ENCODE measurements at regions not wholly inside any gene's neighbourhood (a gene's known extent, or its start where the extent isn't known, plus 50 kb on each side); places are given as distances from the start of the nearest gene placed in this dataset.

DNA sequence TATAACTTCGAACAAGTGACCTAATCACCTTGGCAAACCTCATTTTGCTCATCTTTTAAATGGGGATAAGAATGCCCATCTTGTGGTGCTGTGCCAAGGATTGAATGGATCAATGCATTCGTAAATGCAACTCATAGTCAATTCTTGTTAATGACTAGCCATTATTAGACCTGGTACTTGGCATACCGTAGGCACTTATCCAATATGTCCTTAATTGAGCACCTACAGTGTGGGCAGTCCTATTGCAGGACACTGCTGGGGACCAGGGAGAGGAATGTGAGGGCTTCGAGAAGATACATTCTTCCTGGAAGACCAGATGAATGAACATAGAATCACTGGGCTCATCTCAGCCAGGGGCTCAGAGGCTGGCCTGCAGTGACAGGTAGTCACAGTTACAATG is 177.2 kb upstream of the TLE3 start:
- no peak for DNase-seq (ENCODE audit: low read depth)
- no peak overlapping the region for H3K4me3 ChIP-seq (ENCODE audit: low read depth, low read length)
- TF ChIP-seq, protein P1, sequence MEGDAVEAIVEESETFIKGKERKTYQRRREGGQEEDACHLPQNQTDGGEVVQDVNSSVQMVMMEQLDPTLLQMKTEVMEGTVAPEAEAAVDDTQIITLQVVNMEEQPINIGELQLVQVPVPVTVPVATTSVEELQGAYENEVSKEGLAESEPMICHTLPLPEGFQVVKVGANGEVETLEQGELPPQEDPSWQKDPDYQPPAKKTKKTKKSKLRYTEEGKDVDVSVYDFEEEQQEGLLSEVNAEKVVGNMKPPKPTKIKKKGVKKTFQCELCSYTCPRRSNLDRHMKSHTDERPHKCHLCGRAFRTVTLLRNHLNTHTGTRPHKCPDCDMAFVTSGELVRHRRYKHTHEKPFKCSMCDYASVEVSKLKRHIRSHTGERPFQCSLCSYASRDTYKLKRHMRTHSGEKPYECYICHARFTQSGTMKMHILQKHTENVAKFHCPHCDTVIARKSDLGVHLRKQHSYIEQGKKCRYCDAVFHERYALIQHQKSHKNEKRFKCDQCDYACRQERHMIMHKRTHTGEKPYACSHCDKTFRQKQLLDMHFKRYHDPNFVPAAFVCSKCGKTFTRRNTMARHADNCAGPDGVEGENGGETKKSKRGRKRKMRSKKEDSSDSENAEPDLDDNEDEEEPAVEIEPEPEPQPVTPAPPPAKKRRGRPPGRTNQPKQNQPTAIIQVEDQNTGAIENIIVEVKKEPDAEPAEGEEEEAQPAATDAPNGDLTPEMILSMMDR (IDR thresholded peaks at IDR 0.05; ENCODE audit: low read depth, low read length) = no peak
- TF ChIP-seq POLR2A (IDR thresholded peaks at IDR 0.05; ENCODE audit: extremely low read depth, insufficient read length) = no peak
- no peak for TF ChIP-seq MYC (IDR thresholded peaks at IDR 0.05; ENCODE audit: low read depth, low read length)
- TF ChIP-seq, protein P2, sequence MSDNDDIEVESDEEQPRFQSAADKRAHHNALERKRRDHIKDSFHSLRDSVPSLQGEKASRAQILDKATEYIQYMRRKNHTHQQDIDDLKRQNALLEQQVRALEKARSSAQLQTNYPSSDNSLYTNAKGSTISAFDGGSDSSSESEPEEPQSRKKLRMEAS (IDR thresholded peaks at IDR 0.05; ENCODE audit: low read depth, low read length) = no peak

DNA sequence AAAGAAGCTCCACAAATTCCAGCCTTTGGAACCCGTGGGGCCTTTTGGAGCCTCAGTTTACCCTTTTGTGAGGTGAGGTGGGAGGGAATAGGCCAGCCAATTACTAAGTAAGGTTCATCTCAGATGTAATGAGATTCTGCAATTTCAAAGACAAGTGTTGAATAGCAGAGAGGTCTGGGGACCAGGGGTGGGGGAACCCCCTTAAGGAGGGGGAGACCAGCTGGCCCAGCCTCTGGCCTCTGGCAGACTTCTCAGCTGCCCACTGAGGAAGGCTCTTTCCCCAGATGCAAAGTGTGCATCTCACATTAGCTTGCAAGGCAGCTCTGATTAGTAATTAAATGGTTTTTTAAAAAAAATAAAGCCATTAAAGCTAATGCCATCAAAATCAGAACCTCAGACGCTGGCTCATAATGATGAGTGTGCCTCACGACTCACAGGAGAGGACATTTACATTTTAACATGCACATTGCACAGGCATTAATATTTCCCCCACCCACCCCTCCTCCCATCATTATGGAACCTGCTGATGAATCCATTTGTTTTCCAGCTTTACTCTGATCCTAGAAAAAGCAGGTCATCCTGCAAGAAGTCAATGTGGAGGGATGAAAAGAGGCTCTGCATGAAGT is 176.7 kb upstream of the TLE3 start:
- no peak for DNase-seq (ENCODE audit: low read depth)
- H3K4me3 ChIP-seq (ENCODE audit: low read depth, low read length) = no peak overlapping the region
- TF ChIP-seq POLR2A (IDR thresholded peaks at IDR 0.05; ENCODE audit: extremely low read depth, insufficient read length) = no peak

DNA sequence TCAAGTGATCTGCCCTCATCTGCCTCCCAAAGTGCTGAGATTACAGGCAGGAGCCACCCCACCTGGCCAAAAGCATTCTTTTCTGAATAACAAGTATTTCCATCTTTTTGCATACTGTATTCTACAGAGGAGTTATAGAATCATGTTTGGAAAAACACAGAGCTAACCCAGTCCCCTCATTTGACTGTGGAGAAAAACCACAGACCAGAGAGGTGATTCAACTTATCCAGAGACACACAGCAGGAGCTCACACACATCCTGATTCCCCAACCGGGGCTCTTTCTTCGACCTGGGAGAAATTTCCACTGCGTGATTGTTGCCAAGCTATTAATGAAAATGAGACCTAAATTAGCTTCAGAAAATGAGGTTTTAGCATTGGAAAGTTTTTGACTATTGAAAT is 176.1 kb upstream of the TLE3 start:
- DNase-seq (ENCODE audit: low read depth) = no peak
- TF ChIP-seq, protein P1 (IDR thresholded peaks at IDR 0.05; ENCODE audit: low read depth, low read length) = no peak
- no peak for TF ChIP-seq MYC (IDR thresholded peaks at IDR 0.05; ENCODE audit: low read depth, low read length)
- no peak for TF ChIP-seq POLR2A (IDR thresholded peaks at IDR 0.05; ENCODE audit: extremely low read depth, insufficient read length)
- TF ChIP-seq, protein P2 (IDR thresholded peaks at IDR 0.05; ENCODE audit: low read depth, low read length) = no peak
- H3K4me3 ChIP-seq (ENCODE audit: low read depth, low read length) = no peak overlapping the region

DNA sequence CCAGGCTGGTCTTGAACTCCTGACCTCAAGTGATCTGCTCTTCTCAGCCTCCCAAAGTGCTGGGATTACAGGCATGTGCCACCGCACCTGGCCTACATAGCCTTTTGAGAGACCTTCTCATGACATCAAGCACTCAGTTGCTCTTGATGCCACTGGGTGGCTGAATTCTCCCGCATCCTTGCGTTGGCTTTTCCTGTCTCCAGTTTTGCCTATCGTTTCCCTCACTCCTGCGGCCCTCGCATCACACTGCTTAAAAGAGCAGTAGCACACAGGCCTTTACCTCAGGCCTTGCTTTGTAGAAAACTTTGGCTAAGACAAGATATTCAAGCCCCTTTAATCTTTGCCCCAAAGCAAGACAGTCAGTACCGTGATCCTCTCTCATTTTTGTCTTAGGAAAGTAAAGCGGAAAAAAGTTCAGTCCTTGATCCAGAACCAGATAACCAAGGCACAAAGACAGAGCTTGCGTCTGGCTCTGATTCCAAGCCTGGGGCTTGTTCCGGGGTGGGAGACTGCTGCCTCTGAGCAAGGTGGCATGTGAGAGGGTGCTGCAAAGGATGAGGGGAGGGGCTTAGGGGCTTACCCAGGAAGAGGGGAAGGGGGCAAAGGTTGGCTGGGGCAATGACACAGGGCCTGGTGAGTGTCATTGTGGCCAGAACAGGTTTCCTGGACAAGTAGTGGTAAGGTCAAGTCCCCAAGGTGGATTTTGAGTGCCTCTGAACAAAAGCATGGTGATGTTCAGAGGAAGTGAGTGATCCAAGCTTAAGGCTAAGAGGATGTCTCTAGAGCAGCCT is 175.0 kb upstream of the TLE3 start:
- H3K4me3 ChIP-seq (ENCODE audit: low read depth, low read length) = no peak overlapping the region
- TF ChIP-seq MYC (IDR thresholded peaks at IDR 0.05; ENCODE audit: low read depth, low read length) = no peak
- TF ChIP-seq, protein P2 (IDR thresholded peaks at IDR 0.05; ENCODE audit: low read depth, low read length) = no peak
- TF ChIP-seq POLR2A (IDR thresholded peaks at IDR 0.05; ENCODE audit: extremely low read depth, insufficient read length) = no peak
- TF ChIP-seq, protein P1 (IDR thresholded peaks at IDR 0.05; ENCODE audit: low read depth, low read length) = no peak
- no peak for DNase-seq (ENCODE audit: low read depth)

DNA sequence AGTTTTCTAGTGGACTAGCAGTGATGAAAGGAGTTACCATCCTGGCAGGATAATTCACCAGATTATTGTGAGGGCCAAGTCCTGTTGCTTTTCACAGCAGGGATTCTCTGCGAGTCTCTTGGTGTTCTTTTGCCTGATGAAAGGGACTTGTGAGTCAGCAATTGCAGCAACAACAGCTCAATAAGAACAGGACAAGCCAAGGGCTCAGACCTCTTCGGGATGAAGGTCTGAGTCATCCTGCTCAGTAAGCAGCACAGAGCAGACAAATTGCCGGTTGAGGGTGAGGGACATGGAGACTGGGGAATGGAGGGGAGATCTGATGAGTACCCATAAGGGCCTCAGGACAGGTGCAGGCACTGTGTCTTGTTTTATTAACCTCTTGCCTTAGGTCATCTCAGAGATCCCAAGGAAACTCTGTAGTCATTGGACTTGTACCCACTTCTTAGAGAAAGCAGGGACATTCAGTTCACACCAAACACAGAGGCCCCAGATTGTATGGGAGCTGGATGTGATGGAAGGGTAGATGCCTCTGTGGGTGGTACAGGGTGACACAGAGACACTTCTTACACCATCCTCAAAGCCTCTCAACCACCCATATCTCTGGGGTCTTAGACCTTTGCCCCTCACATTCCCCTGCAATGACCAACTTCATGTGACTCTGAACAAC is 173.8 kb upstream of the TLE3 start:
- TF ChIP-seq, protein P1 (IDR thresholded peaks at IDR 0.05; ENCODE audit: low read depth, low read length) = no peak
- TF ChIP-seq POLR2A (IDR thresholded peaks at IDR 0.05; ENCODE audit: extremely low read depth, insufficient read length) = no peak
- 0 out of 2 replicates have a peak, but pooled peaks have one; percentile 27 for TF ChIP-seq MYC (IDR thresholded peaks at IDR 0.05; ENCODE audit: low read depth, low read length)
- peak; percentile 94 for DNase-seq (ENCODE audit: low read depth)

DNA sequence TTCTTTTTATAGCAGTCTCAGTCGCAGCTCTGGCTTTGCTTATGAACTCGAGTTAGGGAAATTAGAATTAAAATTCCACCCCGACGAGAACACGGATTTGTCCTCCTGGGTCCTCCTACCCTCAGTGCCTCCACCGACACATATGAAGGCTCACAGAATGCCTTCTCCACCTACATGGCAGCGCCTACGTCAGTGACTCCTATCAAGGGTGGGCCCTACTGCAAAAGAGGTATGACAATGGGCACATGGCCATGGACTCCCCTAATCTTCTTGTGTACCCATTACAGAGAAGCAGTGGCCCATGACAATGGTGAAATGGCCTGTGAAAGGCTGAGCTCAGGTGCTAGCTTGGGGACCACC is 173.0 kb upstream of the TLE3 start:
- TF ChIP-seq, protein P2 (IDR thresholded peaks at IDR 0.05; ENCODE audit: low read depth, low read length) = no peak

More for the DNA sequence above, 173.8 kb upstream of the TLE3 start:
- H3K4me3 ChIP-seq (ENCODE audit: low read depth, low read length) = no peak overlapping the region

More for the DNA sequence above, 173.0 kb upstream of the TLE3 start:
- no peak overlapping the region for H3K4me3 ChIP-seq (ENCODE audit: low read depth, low read length)
- DNase-seq (ENCODE audit: low read depth) = no peak
